ENCODE measurements at regions not wholly inside any gene's neighbourhood (a gene's known extent, or its start where the extent isn't known, plus 50 kb on each side); places are given as distances from the start of the nearest gene placed in this dataset.

DNA sequence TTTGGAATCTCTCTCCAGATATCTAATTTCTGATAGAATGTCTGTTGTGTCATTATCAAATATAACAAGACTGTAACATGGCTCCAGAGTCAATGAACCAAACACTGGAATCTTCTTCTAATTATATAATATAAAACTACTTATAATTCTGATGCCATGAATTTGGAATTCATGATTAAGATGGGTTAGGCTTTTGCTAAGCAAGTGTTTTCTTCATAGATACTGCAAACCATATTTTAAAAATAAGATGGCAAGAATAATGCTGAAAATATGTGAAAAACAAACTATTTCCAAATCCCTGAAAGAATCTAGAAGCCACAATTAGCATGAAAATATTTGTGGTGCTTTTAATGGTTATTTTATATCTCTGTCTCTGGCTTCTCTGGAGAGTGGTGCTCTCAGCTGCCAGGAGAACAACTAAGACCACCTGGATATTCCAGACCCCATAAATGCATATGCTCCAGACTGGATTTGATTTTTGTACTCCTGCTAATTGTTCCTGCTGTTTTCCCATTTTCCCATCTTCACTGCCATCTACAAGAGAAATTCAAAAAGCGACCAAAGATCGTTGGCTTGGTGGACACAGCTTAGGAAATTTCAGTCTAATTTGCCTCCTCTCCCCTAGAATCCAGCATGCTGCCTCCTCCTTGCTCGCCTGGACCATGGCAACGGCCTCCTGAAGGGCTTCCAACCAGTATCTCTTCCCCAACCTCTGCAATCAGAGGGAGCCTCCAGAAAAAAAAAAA, 418.9 kb downstream of the SETD4 start:
- TF ChIP-seq EP300 (IDR thresholded peaks at IDR 0.05) (no peak), POLR2A (IDR thresholded peaks at IDR 0.05) (no peak), POLR2AphosphoS5 (IDR thresholded peaks at IDR 0.05) (no peak)
- TF ChIP-seq, protein P1, sequence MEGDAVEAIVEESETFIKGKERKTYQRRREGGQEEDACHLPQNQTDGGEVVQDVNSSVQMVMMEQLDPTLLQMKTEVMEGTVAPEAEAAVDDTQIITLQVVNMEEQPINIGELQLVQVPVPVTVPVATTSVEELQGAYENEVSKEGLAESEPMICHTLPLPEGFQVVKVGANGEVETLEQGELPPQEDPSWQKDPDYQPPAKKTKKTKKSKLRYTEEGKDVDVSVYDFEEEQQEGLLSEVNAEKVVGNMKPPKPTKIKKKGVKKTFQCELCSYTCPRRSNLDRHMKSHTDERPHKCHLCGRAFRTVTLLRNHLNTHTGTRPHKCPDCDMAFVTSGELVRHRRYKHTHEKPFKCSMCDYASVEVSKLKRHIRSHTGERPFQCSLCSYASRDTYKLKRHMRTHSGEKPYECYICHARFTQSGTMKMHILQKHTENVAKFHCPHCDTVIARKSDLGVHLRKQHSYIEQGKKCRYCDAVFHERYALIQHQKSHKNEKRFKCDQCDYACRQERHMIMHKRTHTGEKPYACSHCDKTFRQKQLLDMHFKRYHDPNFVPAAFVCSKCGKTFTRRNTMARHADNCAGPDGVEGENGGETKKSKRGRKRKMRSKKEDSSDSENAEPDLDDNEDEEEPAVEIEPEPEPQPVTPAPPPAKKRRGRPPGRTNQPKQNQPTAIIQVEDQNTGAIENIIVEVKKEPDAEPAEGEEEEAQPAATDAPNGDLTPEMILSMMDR (IDR thresholded peaks at IDR 0.05) = no peak

Measured in upper lobe of left lung (tissue), 4 donors.